Upper lobe of left lung (tissue), 6 donors: ENCODE measurements at regions not wholly inside any gene's neighbourhood (a gene's known extent, or its start where the extent isn't known, plus 50 kb on each side); places are given as distances from the start of the nearest gene placed in this dataset.

ENCODE experiments used
- ATAC-seq, 2 donors: fragments of 200-7000 bp; cut with Tn5 transposase; one replicate each; pipeline ENCODE4 v1.9.1; 2022; ENCODE audit warnings: mild to moderate bottlenecking in 2 of 2, moderate library complexity in 2 of 2; ENCODE audit not compliant: low FRiP score in 2 of 2
- DNase-seq, 2 donors: peaks; one replicate each; pipeline ENCODE4 v3.0.0-alpha.2; 2019 to 2020
- H3K27ac ChIP-seq, 4 donors: fragments of 200-600 bp; sonication (generic); one replicate each; pipeline ENCODE4 v1.5.1; 2016 to 2019
- H3K27me3 ChIP-seq, 4 donors: fragments of 200-600 bp; sonication (generic); one replicate each; pipeline ENCODE4 v1.5.1; 2017 to 2019
- H3K36me3 ChIP-seq, 4 donors: fragments of 200-600 bp; sonication (generic); one replicate each; pipeline ENCODE4 v1.5.1; 2016 to 2019
- H3K4me1 ChIP-seq, 4 donors: fragments of 200-600 bp; sonication (generic); one replicate each; pipeline ENCODE4 v1.5.1; 2018 to 2019
- H3K4me3 ChIP-seq, 4 donors: fragments of 200-600 bp; sonication (generic); one replicate each; pipeline ENCODE4 v1.5.1; 2017 to 2019; ENCODE audit warnings: mild to moderate bottlenecking in 2 of 4, moderate library complexity in 1 of 4
- H3K9me3 ChIP-seq, 4 donors: fragments of 200-600 bp; sonication (generic); one replicate each; pipeline ENCODE4 v1.5.1; 2018 to 2019
- EP300 ChIP-seq, 4 donors: sonication (generic); formaldehyde crosslinking; IDR thresholded peaks; one replicate each; pipeline ENCODE4 v1.5.1; 2017; ENCODE audit warnings: antibody characterized with exemption in 4 of 4, control low read depth in 2 of 4
- POLR2A ChIP-seq, 4 donors: fragments of 450-650 bp; IDR thresholded peaks; one replicate each; pipeline ENCODE4 v1.5.1; 2016 to 2017; ENCODE audit warnings: antibody characterized with exemption in 4 of 4, mild to moderate bottlenecking in 2 of 4
- POLR2AphosphoS5 ChIP-seq, 2 donors: sonication (generic); formaldehyde crosslinking; IDR thresholded peaks; one replicate each; pipeline ENCODE4 v1.5.1; 2017; ENCODE audit warnings: antibody characterized with exemption in 2 of 2
- WGBS, 2 donors: methylation state at CpG; one replicate each; pipeline ENCODE4 v1.1.5; 2017 to 2018; 5-methylcytosine and 5-hydroxymethylcytosine counted together
- TF ChIP-seq, protein P1 (sequence below), 6 experiments: fragments of 450-650 bp in 4 of 6; fragments of 200-600 bp in 2 of 6; sonication (generic) in 2 of 6; IDR thresholded peaks; one replicate each; pipeline ENCODE4 v1.5.1; 2016 to 2019; ENCODE audit warnings: antibody characterized with exemption in 6 of 6
- donor health status: DM: no; HTN: no; CAD: no; lungs with moderate emphysema.
- donor health status: DM: no; HTN: yes; CAD: no; lungs with severe emphysema.

DNA sequence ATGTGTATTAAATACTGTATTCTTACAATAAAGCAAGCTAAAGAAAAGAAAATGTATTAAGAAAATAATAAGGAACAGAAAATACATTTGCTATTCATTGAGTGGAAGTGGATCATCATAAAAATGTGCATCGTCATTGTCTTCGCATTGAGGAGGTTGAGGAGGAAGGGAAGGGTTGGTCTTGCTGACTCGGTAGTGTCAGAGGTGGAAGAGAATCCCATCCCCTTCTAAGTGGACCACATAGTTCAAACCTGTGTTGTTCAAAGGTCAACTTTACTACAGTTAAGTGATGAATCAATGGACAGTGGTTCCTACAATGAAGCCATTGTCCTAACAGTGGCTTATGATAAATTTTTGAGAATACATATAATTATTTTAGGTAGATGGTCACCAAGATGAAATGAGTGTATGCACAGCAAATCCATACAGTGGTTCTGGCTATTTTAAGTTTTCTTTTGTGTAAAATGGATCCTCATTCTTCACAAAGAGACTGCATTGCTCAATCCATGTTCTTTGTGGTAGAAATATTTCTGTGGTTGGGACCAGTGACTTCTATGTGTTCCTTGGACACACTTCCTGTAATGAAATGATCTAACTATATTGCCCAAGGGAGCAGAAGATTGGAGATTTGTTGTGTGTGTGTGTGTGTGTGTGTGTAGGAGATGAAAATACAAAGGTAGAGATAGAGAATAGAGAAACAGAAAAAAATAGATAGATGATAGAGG is 556.4 kb upstream of the AMELY start:
- H3K4me1 ChIP-seq = no peaks in the 10 kb centered on the region
- peak in 1 of 2 donors; percentile 63 for ATAC-seq
- no peaks in the 10 kb centered on the region for H3K9me3 ChIP-seq
- no peaks in the 10 kb centered on the region for H3K27me3 ChIP-seq
- no peak overlapping the region for H3K27ac ChIP-seq
- TF ChIP-seq EP300 (IDR thresholded peaks at IDR 0.05) (no peak), POLR2AphosphoS5 (IDR thresholded peaks at IDR 0.05) (no peak), POLR2A (IDR thresholded peaks at IDR 0.05) (no peak)
- TF ChIP-seq, protein P1, sequence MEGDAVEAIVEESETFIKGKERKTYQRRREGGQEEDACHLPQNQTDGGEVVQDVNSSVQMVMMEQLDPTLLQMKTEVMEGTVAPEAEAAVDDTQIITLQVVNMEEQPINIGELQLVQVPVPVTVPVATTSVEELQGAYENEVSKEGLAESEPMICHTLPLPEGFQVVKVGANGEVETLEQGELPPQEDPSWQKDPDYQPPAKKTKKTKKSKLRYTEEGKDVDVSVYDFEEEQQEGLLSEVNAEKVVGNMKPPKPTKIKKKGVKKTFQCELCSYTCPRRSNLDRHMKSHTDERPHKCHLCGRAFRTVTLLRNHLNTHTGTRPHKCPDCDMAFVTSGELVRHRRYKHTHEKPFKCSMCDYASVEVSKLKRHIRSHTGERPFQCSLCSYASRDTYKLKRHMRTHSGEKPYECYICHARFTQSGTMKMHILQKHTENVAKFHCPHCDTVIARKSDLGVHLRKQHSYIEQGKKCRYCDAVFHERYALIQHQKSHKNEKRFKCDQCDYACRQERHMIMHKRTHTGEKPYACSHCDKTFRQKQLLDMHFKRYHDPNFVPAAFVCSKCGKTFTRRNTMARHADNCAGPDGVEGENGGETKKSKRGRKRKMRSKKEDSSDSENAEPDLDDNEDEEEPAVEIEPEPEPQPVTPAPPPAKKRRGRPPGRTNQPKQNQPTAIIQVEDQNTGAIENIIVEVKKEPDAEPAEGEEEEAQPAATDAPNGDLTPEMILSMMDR (IDR thresholded peaks at IDR 0.05) = no peak
- no peak for DNase-seq
- no peaks in the 10 kb centered on the region for H3K36me3 ChIP-seq
- no peak overlapping the region for H3K4me3 ChIP-seq
- 79% methylated on average over 3 of the region's 3 CpGs; no CpG with 5 or more reads in 1 of the 2 donors for WGBS, 2 donors

DNA sequence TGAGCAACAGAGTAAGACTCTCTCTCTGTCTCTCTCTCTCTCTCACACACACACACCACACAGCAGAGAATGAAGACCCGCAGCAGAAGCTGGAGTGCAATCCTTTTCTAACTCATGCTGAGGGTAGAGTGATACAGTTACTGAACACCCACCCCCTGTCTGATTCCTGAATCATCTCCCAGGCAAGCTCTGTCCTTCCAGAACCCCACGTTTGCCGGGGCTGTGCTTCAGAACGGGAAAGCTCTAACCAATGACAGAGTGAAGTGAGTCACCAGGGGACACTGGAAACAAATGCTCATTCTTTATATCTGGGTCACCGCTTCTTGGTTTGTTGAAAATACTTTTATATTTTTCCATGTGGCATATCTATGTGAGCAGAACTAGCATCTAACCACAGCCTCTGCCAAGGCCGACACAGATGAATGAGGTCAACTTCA is 553.7 kb upstream of the AMELY start:
- TF ChIP-seq POLR2AphosphoS5 (IDR thresholded peaks at IDR 0.05) (no peak), EP300 (IDR thresholded peaks at IDR 0.05) (no peak), POLR2A (IDR thresholded peaks at IDR 0.05) (no peak)
- TF ChIP-seq, protein P1 (IDR thresholded peaks at IDR 0.05) = no peak
- Histone ChIP-seq H3K4me1 (no peaks in the 10 kb centered on the region), H3K27ac (no peak overlapping the region), H3K9me3 (no peaks in the 10 kb centered on the region), H3K4me3 (no peak overlapping the region), H3K27me3 (no peaks in the 10 kb centered on the region), H3K36me3 (no peaks in the 10 kb centered on the region)
- no peak for DNase-seq
- WGBS, 2 donors = 69% methylated on average over 6 of the region's 6 CpGs; no CpG with 5 or more reads in 1 of the 2 donors
- peak in 1 of 2 donors; percentile 74 for ATAC-seq

DNA sequence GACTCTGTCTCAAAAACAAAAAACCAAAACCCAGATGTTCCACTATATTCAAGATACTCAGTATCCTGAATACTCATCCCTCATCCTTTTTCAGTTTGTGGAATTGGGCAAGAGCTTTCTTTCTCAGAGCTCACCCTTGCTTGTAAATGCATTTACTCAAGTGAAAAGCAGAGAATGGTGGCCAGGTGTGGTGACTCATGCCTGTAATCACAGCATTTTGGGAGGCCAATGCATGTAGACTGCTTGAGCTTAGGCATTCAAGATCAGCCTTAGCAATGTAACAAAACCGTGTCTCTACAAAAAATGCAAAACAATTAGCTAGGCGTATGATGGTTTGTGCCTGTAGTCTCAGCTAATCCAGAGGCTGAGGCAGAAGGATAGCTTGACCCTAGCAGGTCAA is 553.2 kb upstream of the AMELY start:
- TF ChIP-seq POLR2A (IDR thresholded peaks at IDR 0.05) = no peak
- no peak for TF ChIP-seq EP300 (IDR thresholded peaks at IDR 0.05)
- TF ChIP-seq, protein P1 (IDR thresholded peaks at IDR 0.05) = no peak
- no peak for TF ChIP-seq POLR2AphosphoS5 (IDR thresholded peaks at IDR 0.05)
- H3K27ac ChIP-seq = no peak overlapping the region
- H3K4me1 ChIP-seq = no peaks in the 10 kb centered on the region

DNA sequence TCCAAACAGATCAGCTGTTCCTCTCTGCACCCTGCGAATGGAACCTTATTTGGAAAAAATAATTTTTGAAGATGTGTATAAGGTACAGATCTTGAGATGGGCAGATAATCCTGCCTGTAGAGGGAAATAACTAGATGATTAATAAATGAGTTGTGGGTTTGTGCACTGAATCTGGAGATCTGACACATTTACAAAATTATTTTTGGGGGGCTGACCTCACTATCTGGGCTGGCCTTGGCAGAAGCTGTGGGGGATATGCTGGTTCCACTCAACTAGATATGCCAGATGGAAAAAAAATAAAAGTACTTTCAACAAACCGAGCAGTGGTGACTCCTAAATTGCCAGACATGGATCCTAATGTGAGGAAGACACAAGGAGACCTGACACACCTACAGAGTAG is 552.2 kb upstream of the AMELY start:
- Histone ChIP-seq H3K27ac (no peak overlapping the region), H3K4me1 (no peaks in the 10 kb centered on the region), H3K36me3 (no peaks in the 10 kb centered on the region), H3K27me3 (no peaks in the 10 kb centered on the region), H3K4me3 (no peak overlapping the region), H3K9me3 (no peaks in the 10 kb centered on the region)
- TF ChIP-seq, protein P1 (IDR thresholded peaks at IDR 0.05) = no peak
- TF ChIP-seq POLR2AphosphoS5 (IDR thresholded peaks at IDR 0.05) = no peak
- no peak for TF ChIP-seq POLR2A (IDR thresholded peaks at IDR 0.05)
- no peak for TF ChIP-seq EP300 (IDR thresholded peaks at IDR 0.05)
- DNase-seq = no peak
- no peak for ATAC-seq
- 89% methylated on average over 2 of the region's 2 CpGs; no CpG with 5 or more reads in 1 of the 2 donors for WGBS, 2 donors

More for the DNA sequence above, 553.2 kb upstream of the AMELY start:
- Histone ChIP-seq H3K36me3 (no peaks in the 10 kb centered on the region), H3K4me3 (no peak overlapping the region), H3K9me3 (no peaks in the 10 kb centered on the region), H3K27me3 (no peaks in the 10 kb centered on the region)
- 78% methylated on average over 2 of the region's 2 CpGs; no CpG with 5 or more reads in 1 of the 2 donors for WGBS, 2 donors
- DNase-seq (no peak), ATAC-seq (no peak)

DNA sequence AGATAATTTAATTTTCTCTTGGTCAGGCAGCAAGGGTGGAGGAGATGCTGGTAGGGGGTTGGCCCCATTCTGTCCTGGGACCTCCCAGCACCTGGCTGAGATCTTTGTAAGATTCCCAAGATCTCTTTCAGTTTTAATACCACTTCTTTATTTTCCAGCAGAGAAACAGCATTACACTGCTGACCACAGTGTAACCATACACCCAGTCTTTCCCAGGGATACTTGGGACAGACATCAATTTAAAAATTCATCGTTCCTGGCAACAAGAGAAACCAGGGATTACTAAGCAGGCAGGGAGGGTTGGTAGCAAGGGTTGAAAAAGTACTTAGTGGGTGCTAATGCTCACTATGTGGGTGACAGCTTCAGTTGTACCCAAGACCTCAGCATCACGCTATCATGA is 551.6 kb upstream of the AMELY start:
- DNase-seq (no peak), ATAC-seq (no peak)
- no peak overlapping the region for H3K4me3 ChIP-seq
- H3K4me1 ChIP-seq = no peaks in the 10 kb centered on the region
- no peaks in the 10 kb centered on the region for H3K27me3 ChIP-seq
- TF ChIP-seq, protein P1 (IDR thresholded peaks at IDR 0.05) = no peak
- TF ChIP-seq POLR2AphosphoS5 (IDR thresholded peaks at IDR 0.05) (no peak), POLR2A (IDR thresholded peaks at IDR 0.05) (no peak), EP300 (IDR thresholded peaks at IDR 0.05) (no peak)
- WGBS, 2 donors = 90% methylated on average over 2 of the region's 2 CpGs; no CpG with 5 or more reads in 1 of the 2 donors
- no peaks in the 10 kb centered on the region for H3K36me3 ChIP-seq
- no peaks in the 10 kb centered on the region for H3K9me3 ChIP-seq
- H3K27ac ChIP-seq = no peak overlapping the region
